Inferior parietal cortex (tissue), 1 donor: ENCODE measurements at regions not wholly inside any gene's neighbourhood (a gene's known extent, or its start where the extent isn't known, plus 50 kb on each side); places are given as distances from the start of the nearest gene placed in this dataset.

ENCODE experiments used
- DNase-seq: peaks from one replicate; pipeline ENCODE4 v3.0.0-alpha.2; 2016; ENCODE audit errors: extremely low spot score

GRCh38 chr15:101551696-101552591 lies 62.4 kb upstream of the PCSK6 start:
- DNase-seq, result no peak

- DNase-seq, result no peak
Observed at GRCh38 chr15:101550124-101550523, 60.6 kb upstream of the PCSK6 start.

- DNase-seq, result no peak
Observed at GRCh38 chr15:101549647-101550046, 60.1 kb upstream of the PCSK6 start.

- no peak for DNase-seq
Observed at GRCh38 chr15:101547737-101548136, 58.2 kb upstream of the PCSK6 start.

- no peak for DNase-seq
Observed at GRCh38 chr15:101545548-101546505, 56.3 kb upstream of the PCSK6 start.

- DNase-seq, result no peak
Observed at GRCh38 chr15:101544613-101544945, 55.1 kb upstream of the PCSK6 start.

- DNase-seq, result no peak
Observed at GRCh38 chr15:101543926-101544612, 54.6 kb upstream of the PCSK6 start.

GRCh38 chr15:101543431-101543830 lies 53.9 kb upstream of the PCSK6 start:
- DNase-seq, result no peak

GRCh38 chr15:101543026-101543390 lies 53.5 kb upstream of the PCSK6 start:
- no peak for DNase-seq

GRCh38 chr15:101542306-101543025 lies 53.0 kb upstream of the PCSK6 start:
- no peak for DNase-seq

GRCh38 chr15:101541501-101542292 lies 52.2 kb upstream of the PCSK6 start:
- DNase-seq, result no peak

- DNase-seq, result no peak
Observed at GRCh38 chr15:101540480-101541239, 51.2 kb upstream of the PCSK6 start.

GRCh38 chr15:101539930-101540329 lies 50.4 kb upstream of the PCSK6 start:
- DNase-seq, result no peak

- no peak for DNase-seq
Observed at GRCh38 chr15:101539492-101539891, 50.0 kb upstream of the PCSK6 start.
